C4-2B (cell line): ENCODE measurements at regions not wholly inside any gene's neighbourhood (a gene's known extent, or its start where the extent isn't known, plus 50 kb on each side); places are given as distances from the start of the nearest gene placed in this dataset.

Experiments
- H3K27ac ChIP-seq: fragments of 450-650 bp; 2 replicates; pipeline ENCODE4 v1.5.1; 2017
- CTCF ChIP-seq: fragments of 450-650 bp; conservative IDR thresholded peaks from 2 replicates; pipeline ENCODE4 v1.5.1; 2017; ENCODE audit warnings: mild to moderate bottlenecking
- ZFX ChIP-seq: fragments of 450-650 bp; IDR thresholded peaks from 2 replicates; pipeline ENCODE4 v1.6.1; 2017

DNA sequence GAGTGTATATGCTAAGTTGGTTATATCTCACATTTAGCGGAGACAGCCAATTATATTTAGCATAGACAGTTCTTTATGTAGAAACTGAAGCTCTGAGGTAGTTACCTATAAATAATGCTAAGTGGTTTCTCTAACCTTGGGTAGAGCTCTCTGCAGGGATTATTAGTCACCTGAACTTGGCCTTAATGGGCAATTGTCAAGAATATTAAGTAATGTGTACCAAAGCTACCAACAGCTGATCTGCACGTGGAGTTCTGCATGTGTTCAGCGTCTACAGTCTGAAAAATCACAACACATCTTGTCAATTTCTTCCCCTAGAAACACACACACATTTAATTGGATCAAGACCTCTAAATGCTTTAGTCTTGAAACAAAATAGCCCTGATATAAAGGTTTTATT, 740.6 kb upstream of the FAM241A start:
- TF ChIP-seq CTCF: no peak
- TF ChIP-seq ZFX: no peak
- H3K27ac ChIP-seq: no peak overlapping the region

- no peak overlapping the region for H3K27ac ChIP-seq
- no peak for TF ChIP-seq CTCF
- TF ChIP-seq ZFX: no peak
These were observed 739.3 kb upstream of the FAM241A start for GRCh38 chr4:111405989-111406388.

- no peak overlapping the region for H3K27ac ChIP-seq
- TF ChIP-seq ZFX (no peak), CTCF (no peak)
These were observed 734.7 kb upstream of the FAM241A start for GRCh38 chr4:111410571-111410970.

DNA sequence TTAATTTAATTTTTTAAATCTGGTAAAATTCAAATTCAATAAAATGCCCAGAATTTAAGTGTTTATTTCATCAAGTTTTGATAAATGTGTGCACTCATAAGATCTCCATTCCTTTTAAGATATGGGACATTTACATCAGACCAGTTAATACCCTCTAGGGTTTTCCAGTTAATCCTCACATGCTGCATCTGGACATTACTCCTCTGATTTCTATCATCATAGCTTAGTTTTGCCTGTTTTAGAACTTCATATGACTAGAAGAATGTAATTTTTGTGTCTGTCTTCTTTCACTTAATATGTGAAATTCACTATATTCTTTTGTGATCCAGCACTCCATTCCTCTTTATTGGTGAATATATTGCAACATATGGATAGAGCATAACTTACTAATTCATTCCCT, 727.7 kb upstream of the FAM241A start:
- TF ChIP-seq CTCF (no peak), ZFX (no peak)
- no peak overlapping the region for H3K27ac ChIP-seq

DNA sequence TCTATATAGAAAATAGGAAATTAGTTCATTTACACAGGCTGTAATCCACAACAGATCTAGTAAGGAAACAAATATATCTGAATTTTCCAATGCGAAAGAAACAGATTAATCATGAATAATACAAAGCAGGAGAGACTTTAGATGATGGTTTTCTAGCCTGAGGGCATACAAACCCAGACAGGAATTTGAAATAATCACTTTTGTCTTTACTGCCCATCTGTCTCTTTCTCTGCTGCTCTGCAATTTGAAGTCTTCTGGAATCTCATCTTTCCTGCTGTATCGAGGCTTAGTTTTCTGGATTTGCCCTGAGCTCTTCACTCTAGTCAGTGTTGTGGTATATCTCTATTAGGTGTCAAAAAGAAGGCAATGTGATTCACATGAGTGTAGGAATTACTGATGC, 711.8 kb upstream of the FAM241A start:
- H3K27ac ChIP-seq: no peak overlapping the region
- TF ChIP-seq ZFX: no peak
- no peak for TF ChIP-seq CTCF

GRCh38 chr4:111434586-111434985, 710.7 kb upstream of the FAM241A start:
- H3K27ac ChIP-seq: no peak overlapping the region
- no peak for TF ChIP-seq CTCF
- TF ChIP-seq ZFX: no peak

- no peak for TF ChIP-seq CTCF
- no peak for TF ChIP-seq ZFX
- H3K27ac ChIP-seq: no peak overlapping the region
These were observed 709.1 kb upstream of the FAM241A start for GRCh38 chr4:111435986-111436744.
